ENCODE measurements at regions not wholly inside any gene's neighbourhood (a gene's known extent, or its start where the extent isn't known, plus 50 kb on each side); places are given as distances from the start of the nearest gene placed in this dataset.

DNA sequence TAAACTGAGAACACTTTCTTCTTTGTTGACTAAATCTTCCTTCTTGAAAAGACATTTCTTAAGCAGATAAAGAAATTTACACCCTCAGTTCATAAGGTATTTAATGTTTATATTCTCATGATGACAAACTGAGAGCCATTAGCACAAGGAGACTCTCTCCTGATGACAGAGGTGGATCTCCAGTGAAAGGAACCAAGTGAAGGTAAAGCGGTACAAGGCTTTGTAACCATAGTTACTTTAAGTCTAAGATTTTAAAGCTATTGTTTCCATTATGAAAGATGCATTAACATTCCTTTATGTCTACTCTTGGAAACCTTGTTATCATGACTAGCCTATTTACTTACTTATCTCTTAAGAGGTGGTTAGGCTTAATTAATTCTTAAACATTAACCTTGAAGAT, 737.1 kb downstream of the MECOM start:
- 43 to 84% methylated on average over 1 of the region's 1 CpG for WGBS, 2 donors
- DNase-seq = peak in 1 of 3 donors; percentile 4
- no peaks in the 10 kb centered on the region for H3K27me3 ChIP-seq (ENCODE audit: control insufficient read depth in 3 of 3, insufficient read depth in 3 of 3, low read length in 2 of 3)
- no peaks in the 10 kb centered on the region for H3K9me3 ChIP-seq (ENCODE audit: control insufficient read depth in 4 of 4, insufficient read depth in 3 of 4, low read length in 3 of 4)
- no peaks in the 10 kb centered on the region for H3K36me3 ChIP-seq (ENCODE audit: control insufficient read depth in 4 of 4, insufficient read depth in 4 of 4, low read length in 4 of 4)
- H3K9ac ChIP-seq (ENCODE audit: insufficient read depth in 1 of 2, low read length in 2 of 2) = no peak overlapping the region
- no peak overlapping the region for H3K4me3 ChIP-seq
- TF ChIP-seq, protein P1, sequence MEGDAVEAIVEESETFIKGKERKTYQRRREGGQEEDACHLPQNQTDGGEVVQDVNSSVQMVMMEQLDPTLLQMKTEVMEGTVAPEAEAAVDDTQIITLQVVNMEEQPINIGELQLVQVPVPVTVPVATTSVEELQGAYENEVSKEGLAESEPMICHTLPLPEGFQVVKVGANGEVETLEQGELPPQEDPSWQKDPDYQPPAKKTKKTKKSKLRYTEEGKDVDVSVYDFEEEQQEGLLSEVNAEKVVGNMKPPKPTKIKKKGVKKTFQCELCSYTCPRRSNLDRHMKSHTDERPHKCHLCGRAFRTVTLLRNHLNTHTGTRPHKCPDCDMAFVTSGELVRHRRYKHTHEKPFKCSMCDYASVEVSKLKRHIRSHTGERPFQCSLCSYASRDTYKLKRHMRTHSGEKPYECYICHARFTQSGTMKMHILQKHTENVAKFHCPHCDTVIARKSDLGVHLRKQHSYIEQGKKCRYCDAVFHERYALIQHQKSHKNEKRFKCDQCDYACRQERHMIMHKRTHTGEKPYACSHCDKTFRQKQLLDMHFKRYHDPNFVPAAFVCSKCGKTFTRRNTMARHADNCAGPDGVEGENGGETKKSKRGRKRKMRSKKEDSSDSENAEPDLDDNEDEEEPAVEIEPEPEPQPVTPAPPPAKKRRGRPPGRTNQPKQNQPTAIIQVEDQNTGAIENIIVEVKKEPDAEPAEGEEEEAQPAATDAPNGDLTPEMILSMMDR (IDR thresholded peaks at IDR 0.05; ENCODE audit: control extremely low read depth, extremely low read depth) = no peak
- no peak overlapping the region for H3K27ac ChIP-seq (ENCODE audit: low read depth in 1 of 2, low read length in 1 of 2)
- peaks cover 0 to 9% (median 3%) of the 10 kb centered on the region in 5 donors for H3K4me1 ChIP-seq (ENCODE audit: control insufficient read depth in 5 of 5, insufficient read depth in 5 of 5, low read length in 5 of 5)
- no peak for ATAC-seq (ENCODE audit: insufficient read depth, low FRiP score)

- WGBS, 2 donors = 78 to 84% methylated on average over 1 of the region's 1 CpG
- Histone ChIP-seq H3K4me1 (ENCODE audit: control insufficient read depth in 5 of 5, insufficient read depth in 5 of 5, low read length in 5 of 5) (peaks cover 0 to 9% (median 3%) of the 10 kb centered on the region in 5 donors), H3K36me3 (ENCODE audit: control insufficient read depth in 4 of 4, insufficient read depth in 4 of 4, low read length in 4 of 4) (no peaks in the 10 kb centered on the region), H3K27ac (ENCODE audit: low read depth in 1 of 2, low read length in 1 of 2) (no peak overlapping the region), H3K27me3 (ENCODE audit: control insufficient read depth in 3 of 3, insufficient read depth in 3 of 3, low read length in 2 of 3) (no peaks in the 10 kb centered on the region), H3K9ac (ENCODE audit: insufficient read depth in 1 of 2, low read length in 2 of 2) (no peak overlapping the region), H3K4me3 (no peak overlapping the region), H3K9me3 (ENCODE audit: control insufficient read depth in 4 of 4, insufficient read depth in 3 of 4, low read length in 3 of 4) (no peaks in the 10 kb centered on the region)
- no peak for DNase-seq
- no peak for ATAC-seq (ENCODE audit: insufficient read depth, low FRiP score)
- TF ChIP-seq, protein P1 (IDR thresholded peaks at IDR 0.05; ENCODE audit: control extremely low read depth, extremely low read depth) = no peak
These were observed 737.9 kb downstream of the MECOM start for GRCh38 chr3:168925568-168925967.

- Histone ChIP-seq H3K36me3 (ENCODE audit: control insufficient read depth in 4 of 4, insufficient read depth in 4 of 4, low read length in 4 of 4) (no peaks in the 10 kb centered on the region), H3K4me1 (ENCODE audit: control insufficient read depth in 5 of 5, insufficient read depth in 5 of 5, low read length in 5 of 5) (peaks cover 0 to 5% (median 0%) of the 10 kb centered on the region in 5 donors), H3K9ac (ENCODE audit: insufficient read depth in 1 of 2, low read length in 2 of 2) (no peak overlapping the region), H3K27ac (ENCODE audit: low read depth in 1 of 2, low read length in 1 of 2) (no peak overlapping the region), H3K27me3 (ENCODE audit: control insufficient read depth in 3 of 3, insufficient read depth in 3 of 3, low read length in 2 of 3) (no peaks in the 10 kb centered on the region), H3K4me3 (no peak overlapping the region), H3K9me3 (ENCODE audit: control insufficient read depth in 4 of 4, insufficient read depth in 3 of 4, low read length in 3 of 4) (no peaks in the 10 kb centered on the region)
- no peak for DNase-seq
- TF ChIP-seq, protein P1 (IDR thresholded peaks at IDR 0.05; ENCODE audit: control extremely low read depth, extremely low read depth) = no peak
- ATAC-seq (ENCODE audit: insufficient read depth, low FRiP score) = peak; percentile 41
- 47 to 79% methylated on average over 1 of the region's 1 CpG for WGBS, 2 donors
These were observed 748.9 kb downstream of the MECOM start for GRCh38 chr3:168914662-168915061.

DNA sequence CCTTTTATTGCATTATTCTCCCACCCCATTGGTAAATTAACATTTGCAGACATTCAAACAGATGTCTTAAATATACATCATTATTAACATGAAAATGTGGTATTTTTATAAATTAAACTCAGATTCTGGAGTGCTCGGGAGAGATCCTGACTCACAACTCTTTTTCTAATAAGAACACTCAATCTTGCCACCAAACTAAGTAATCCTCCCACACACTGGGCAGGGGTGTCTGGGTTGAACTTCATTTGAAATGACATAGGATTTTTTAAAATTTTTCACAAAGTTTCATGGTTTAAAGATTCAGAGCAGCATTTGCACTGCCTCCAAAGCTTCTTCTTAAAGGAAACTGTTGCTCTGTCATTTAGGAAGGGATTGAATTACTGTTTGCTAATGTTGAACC, 754.3 kb downstream of the MECOM start:
- TF ChIP-seq, protein P1 (IDR thresholded peaks at IDR 0.05; ENCODE audit: control extremely low read depth, extremely low read depth) = no peak
- Histone ChIP-seq H3K9me3 (ENCODE audit: control insufficient read depth in 4 of 4, insufficient read depth in 3 of 4, low read length in 3 of 4) (no peaks in the 10 kb centered on the region), H3K27me3 (ENCODE audit: control insufficient read depth in 3 of 3, insufficient read depth in 3 of 3, low read length in 2 of 3) (no peaks in the 10 kb centered on the region), H3K27ac (ENCODE audit: low read depth in 1 of 2, low read length in 1 of 2) (no peak overlapping the region), H3K36me3 (ENCODE audit: control insufficient read depth in 4 of 4, insufficient read depth in 4 of 4, low read length in 4 of 4) (no peaks in the 10 kb centered on the region), H3K4me1 (ENCODE audit: control insufficient read depth in 5 of 5, insufficient read depth in 5 of 5, low read length in 5 of 5) (no peaks in the 10 kb centered on the region), H3K4me3 (no peak overlapping the region), H3K9ac (ENCODE audit: insufficient read depth in 1 of 2, low read length in 2 of 2) (no peak overlapping the region)
- 82 to 83% methylated on average over 1 of the region's 1 CpG for WGBS, 2 donors
- DNase-seq (no peak), ATAC-seq (ENCODE audit: insufficient read depth, low FRiP score) (no peak)
